Dermis microvascular lymphatic vessel endothelial cell (primary cell): ENCODE measurements at regions not wholly inside any gene's neighbourhood (a gene's known extent, or its start where the extent isn't known, plus 50 kb on each side); places are given as distances from the start of the nearest gene placed in this dataset.
A peak's percentile ranks its signal among the peaks of the same experiment; 100 is the strongest.
"Not testable (repeated sequence)": the region's sequence is repeated elsewhere in the genome, so short reads cannot be mapped to it uniquely, and the experiment has no call there.

ENCODE experiments used
- DNase-seq, 2 donors: peaks; one replicate each; pipeline versions ENCODE4 v3.0.0 to v3.0.0-alpha.2; 2010; ENCODE audit warnings: low read depth in 2 of 2

DNA sequence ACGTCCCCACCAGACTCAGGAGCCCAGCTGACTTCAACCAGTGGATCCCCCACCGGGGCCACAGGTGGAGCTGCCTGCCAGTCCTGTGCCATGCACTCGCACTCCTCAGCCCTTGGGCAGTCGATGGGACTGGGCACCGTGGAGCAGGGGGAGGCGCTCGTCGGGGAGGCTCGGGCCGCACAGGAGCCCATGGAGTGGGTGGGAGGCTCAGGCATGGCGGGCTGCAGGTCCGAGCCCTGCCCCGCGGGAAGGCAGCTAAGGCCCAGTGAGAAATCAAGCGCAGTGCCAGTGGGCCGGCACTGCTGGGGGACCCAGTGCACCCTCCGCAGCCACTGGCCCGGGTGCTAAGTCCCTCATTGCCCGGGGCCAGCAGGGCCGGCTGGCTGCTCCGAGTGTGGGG lies 52.3 kb upstream of the LRRC30 start:
- DNase-seq, result not testable (repeated sequence)

DNA sequence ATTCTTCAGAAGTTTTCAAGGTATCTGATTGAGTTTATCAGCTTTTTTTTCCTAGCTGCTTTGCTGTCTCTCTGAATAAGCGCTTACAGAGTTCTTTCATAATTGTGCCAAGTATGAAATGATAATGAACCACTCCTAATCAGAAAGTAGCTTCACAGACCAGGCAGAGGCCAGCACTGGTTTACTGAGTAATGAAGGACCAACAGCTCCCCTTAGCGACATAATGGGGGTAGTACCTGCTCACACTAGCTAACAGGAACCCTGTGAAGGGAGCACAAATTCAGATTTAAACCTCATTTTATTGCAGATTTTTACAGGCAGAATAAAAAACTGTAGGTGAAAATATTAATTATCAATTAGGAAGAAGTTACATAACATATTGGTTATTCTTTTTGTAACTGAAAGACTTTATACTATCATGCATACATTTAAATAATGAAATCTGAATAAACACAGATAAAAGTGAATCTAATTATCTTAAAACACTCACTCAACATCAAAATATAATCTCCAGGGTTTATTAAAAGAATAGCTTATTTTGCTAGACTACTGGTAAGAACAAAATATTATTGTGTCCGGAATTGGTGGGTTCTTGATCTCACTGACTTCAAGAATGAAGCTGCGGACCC lies 53.7 kb upstream of the LRRC30 start:
- DNase-seq, result peak; percentile 42 to 63

DNA sequence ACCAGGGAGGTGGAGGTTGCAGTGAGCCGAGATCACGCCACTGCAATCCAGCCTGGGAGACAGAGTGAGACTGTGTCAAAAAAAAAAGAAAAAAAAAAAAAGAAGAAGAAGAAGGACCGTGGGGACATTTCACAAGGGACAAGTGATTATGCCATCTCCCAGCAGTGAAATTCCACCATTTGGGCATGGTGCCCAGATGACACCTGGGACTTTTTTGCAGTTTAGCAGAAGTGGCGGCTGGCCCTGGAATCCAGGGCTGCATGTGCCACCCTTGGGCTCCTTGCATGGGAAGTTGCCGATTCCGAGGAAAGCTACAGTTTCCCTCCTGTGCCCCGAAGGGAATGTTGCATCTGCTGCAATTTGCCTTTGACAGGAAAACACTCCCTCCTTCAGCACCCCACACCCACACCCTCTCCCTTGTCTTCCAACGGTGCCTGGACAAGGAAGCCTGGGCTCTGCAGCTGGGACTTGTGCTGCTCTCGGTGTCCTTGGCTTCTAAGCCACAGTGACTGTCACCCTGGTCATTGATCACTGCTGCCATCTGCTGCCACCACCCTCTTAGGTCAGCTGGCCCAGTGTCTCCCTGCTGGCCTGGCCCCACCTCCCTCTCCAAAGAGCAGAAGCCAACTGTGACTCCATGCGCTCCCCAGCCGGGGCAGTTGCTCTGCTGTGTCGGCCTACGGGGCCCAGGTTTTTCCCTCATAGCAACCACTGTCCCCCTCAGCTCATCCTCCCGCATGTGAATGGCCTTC lies 56.4 kb upstream of the LRRC30 start:
- DNase-seq, result no peak

DNA sequence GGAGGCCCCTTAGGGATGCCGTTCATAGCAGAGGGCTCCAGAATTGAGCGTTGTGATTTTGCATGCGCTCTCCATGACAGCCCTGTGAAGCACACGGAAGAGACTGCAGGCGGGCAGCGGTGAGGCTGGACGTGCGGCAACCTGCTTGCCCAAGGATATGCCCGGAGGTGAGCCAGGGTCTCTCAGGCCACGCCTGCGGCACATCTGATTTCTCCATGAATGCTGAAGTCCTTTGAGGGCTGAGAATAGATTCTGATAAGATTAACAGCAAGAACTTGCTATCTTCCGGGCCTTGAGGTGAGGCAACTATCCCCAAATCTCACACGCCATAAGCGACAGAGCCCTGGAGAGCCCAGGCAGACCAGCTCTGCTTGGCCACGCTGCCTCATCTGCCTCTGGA lies 55.6 kb upstream of the LAMA1 start:
- no peak for DNase-seq

DNA sequence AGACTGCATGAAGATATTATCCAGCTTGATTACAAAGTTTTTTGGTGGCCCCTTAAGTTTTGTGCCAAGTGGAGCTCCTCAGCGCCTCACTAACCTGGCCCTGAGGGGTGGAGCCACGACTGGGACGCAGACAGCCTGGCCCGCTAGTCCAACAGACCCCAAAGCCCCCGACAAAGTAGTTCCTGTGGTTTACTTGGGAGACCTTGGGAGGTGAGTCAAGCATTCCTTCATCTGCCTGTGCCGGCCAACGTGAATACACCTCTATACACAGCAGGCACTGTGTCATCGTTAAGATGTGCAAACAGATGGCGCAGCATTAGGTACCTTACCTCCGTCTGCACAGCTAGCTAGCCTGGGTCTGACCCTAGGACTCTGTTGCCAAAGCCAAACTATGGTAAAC lies 55.0 kb upstream of the LAMA1 start:
- DNase-seq, result no peak

DNA sequence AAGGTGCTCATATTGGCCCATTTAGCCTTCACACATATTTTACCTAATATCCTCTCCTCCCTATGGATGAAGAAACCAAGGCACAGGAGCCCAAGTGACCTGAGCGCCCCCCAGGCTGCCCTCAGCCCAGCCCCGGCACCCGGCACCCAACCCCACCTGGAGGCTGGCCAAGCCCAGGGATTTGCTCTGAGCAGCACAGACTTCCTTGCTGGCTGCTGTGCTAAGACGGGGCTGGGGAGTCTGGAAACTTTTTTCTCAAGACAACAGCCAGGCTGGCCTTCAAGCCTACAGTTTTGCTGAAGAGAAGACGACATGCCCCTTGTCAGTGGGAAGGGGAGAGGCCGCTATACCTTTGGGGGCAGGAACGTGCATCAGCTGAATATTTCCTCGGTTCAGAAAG lies 52.7 kb upstream of the LAMA1 start:
- DNase-seq, result no peak

DNA sequence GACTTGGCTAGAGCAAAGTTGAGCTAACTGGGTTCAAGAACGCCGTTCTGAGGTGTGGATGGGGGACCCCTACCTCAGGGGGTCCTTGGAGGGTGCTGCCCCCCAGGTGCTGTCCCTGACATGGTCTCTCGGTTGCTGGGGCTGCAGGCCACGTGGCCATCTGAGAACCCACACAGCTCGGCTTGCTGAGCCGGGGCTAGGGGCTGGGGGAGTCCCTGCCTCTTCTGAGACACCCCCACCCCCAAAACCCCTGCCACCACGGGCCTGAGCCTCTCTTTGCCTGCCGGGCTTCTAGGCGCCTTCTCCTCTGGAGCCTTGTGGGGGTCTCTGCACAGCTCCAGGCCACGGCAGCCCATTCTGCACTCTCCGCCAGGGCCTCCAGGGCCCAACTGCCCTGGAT lies 52.0 kb upstream of the LAMA1 start:
- DNase-seq, result no peak

DNA sequence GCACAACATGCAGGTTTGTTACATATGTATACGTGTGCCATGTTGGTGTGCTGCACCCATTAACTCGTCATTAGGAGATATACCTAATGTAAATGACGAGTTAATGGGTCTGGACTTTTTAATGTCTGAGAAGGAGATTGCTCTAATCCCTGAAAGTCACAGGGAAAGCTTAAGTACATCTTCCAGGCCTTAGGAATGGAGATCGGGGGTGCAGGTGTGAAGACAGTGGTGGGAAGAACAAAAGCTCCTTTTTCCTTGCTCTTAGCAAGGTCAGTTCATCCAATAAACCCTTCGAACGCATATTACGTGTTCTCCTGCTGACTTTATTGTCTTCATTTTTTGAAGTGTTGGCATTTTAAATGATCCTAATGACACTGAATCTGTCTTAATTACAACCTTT lies 50.8 kb upstream of the LAMA1 start:
- no peak for DNase-seq
